GM19397 (cell line): ENCODE measurements at regions not wholly inside any gene's neighbourhood (a gene's known extent, or its start where the extent isn't known, plus 50 kb on each side); places are given as distances from the start of the nearest gene placed in this dataset.

Experiments
- ATAC-seq: cut with Tn5 transposase; IDR thresholded peaks from one replicate; pipeline ENCODE4 v1.9.1; 2021; ENCODE audit warnings: mild to moderate bottlenecking, moderate library complexity; ENCODE audit not compliant: unreplicated experiment

DNA sequence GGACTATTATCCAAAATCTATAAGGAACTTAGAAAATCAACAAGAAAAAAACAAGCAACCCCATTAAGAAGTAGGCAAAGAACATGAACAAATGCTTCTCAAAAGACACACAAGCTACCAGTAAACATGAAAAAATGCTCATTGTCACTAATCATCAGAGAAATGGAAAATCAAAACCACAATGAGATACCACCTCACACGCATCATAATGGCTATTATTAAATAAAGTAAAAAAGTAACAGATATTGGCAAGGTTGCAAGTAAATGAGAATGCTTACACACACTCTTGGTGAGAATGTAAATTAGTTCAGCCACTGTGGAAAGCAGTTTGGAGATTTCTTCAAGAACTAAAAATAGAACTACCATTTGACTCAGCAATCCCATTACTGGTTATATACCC, 167.0 kb upstream of the DMRTA1 start:
- no peak for ATAC-seq

DNA sequence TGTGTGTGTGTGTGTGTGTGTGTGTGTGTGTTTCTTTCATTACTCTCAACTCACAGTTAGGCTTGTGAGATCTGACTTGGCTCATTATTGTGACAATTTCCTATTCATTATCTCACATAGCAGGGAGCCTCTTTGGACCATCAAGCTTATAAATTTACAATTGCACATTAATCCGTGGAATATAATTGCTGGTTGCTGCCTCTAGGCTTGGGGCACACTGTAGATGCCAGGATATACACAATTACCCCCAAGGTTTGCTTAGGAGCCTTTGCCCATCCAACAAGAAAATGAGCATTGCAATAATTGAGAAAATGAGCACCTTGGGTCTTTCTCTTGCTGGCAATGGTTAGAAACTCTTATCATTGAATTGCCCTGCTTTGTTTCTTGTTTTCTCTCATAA, 161.6 kb upstream of the DMRTA1 start:
- no peak for ATAC-seq

DNA sequence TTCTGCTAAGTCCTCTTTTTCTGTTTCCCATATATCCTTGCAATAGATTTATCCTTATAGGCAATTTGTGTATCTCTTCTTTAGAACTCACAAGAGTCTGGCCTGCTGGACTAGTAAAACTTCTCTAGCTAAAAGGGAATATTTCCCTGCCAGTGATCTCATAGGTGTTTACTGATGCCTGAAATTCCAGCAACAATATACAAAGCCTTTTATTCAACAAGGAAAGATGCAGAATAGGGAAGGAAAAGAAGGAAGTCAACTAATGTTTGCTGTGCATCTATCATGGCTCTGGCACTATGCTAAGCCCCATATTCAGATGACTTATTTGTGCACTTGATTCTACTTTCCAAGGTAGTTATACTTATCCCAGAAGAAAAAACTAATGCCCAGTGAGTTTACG, 160.0 kb upstream of the DMRTA1 start:
- no peak for ATAC-seq

DNA sequence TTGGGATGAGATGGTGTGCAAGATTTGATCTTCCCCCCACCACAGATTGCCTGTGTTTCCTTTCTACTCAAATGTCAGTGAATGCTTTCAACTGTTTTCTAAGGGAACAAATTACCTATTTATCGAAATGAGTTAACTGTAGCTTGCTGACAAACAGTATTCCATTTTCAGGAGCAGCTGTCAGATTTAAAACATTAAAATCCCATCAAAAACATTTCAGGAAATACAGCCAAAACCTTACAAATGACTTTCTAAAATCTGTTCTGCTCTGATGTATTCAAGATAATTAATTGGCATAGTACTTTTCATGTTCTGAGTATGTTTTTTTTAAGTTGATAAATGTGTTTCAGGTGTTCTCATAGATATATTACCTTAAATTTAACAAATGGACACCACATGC, 158.0 kb upstream of the DMRTA1 start:
- no peak for ATAC-seq

DNA sequence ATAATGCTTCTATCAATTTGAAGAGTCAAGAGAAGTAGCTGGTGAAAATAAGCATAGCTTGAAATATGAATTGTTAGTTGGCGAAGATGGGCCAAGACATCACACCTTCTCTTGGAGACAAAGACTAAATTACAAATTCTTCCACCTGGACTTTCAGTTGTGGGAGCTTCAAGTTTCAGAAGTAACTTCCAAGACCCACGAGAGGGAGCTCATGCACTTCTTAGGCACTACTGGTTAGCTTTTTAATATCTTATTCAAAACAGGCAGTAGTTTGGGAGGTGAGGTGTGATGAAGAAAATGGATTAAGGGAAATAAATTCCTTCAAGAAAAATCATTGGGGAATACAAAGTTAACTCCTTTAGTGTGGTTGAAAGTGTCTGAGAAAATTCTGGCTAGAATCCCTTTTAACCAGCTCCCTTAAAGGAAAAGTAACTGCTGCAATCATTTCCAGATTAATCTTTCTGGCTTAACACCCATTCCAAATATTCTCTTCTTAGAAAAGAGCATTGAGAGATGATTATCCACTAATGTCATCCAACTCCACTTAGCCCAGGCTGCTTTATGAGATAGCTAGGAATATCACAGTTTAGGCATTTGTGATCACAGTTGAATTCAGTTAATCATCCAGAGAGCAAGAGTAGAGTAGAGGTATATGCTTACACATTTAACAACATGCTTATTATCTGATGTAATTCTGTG, 139.5 kb upstream of the DMRTA1 start:
- no peak for ATAC-seq

DNA sequence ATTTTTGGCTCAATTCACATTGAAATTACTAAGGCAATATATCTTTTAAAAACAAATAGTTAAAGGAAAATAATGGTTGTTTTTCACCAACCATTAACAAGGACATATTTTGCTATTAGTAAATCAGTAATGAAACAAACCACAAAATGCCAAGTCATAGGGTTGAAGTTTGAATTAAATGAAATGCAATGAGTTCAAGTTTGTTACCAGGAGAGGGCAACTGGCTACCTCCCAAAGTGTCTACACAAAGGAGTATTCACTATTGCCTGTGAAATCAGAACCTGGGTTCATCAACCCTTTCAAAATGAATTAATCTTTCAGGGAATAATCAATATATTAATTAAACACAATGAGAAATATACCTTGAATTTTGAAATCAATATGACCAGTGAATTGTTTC, 138.4 kb upstream of the DMRTA1 start:
- ATAC-seq, result no peak

DNA sequence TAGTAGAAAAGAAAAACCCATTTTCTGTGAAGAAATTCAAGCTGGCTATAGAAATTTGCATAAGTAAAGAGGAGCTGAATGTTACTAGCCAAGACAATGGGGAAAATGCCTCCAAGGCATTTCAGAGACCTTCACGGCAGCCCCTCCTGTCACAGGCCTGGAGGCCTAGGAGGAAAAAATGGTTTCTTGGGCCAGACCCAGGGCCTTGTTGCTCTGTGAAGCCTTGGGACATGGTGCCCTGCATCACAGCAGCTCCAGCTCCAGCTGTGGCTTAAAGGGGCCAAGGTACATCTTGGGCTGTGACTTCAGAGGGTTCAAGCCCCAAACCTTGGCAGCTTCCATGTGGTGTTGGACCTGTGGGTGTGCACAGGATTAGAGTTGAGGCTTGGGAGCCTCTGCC, 130.0 kb upstream of the DMRTA1 start:
- ATAC-seq, result no peak

DNA sequence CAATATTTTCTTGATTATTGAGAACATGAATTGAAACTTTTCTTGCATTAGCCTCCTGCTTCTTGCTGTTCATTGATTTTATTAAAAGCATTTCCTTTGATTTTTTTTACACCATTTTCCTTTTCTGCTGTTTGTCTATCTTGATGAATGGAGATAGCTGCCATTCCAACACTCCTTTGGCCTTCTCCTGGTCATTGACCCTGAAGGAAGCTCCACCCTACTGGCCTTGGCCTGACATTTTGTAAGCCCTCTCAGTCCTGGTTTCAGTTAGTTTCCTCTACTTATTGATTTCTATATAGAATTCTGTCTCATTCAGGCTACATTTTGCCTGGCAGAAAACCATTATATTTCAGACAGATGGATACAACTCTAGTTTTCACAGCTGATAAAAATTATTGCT, 115.1 kb upstream of the DMRTA1 start:
- ATAC-seq, result no peak

DNA sequence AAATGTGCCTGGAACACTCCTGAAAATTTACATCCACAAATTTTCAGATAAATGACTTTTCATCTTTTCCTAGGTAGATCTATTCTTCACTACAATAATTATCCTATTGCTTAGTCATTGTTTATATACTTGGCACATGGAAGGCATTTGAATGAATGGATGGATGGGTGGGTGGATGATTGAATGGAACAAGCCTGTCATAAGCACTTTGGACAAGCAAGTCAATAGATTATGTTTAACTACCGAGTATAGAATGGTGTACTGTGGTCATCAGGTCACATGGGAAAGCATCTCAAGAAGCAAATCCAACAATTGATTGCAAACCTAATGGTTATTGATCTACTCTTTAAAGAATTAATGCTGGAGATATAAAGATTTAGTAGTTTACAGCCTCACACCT, 114.4 kb upstream of the DMRTA1 start:
- no peak for ATAC-seq

DNA sequence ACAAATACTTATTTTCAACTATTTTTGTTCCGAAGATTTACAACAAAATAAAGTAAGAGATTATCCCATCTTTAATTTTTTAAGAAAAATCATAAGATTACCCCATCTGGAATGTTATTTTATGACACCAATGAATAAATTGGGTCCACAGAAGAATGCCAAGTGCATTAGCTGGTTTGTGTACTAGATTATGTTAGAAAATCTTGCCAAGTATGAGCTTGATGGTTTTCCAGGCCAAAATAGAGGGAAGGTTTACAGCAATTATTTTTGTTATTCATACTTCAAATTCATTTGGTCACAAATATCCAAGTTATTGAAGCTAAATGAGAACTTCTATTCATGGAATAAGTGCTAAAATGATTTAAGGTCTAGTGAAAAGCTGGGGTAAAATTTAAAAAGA, 109.4 kb upstream of the DMRTA1 start:
- ATAC-seq, result no peak

DNA sequence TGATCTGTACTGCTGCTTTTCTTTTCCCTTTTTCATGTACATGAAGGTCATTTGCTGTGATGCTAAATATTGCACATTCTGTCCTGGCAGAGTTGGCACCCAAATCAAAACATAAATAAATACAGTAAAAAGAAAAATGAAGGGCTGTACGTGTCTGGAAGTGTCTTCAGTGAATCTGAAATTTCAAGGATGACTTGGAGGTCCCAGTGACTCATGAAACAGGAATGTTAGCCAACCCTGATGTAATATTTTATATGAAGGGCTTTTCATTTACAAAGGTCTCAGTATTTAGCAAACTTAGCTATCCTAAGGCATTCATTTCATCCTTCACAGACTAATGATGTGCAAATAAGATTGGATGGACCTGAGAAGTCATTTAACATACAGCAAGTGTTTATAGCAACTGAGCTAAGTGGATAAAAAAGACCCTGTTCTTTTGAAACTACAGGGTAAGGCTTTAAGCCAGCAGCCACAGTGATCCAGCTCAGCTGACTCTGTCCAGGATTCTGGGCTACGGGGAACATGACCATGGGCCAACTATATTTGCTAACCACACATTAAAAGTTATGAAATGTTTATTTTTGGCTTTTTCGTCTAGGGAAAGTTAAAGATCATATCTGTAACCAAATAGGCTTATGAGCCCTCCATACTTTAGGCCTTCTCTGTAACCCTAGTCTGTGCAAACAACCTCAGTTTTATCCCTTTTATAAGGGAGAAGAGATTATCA, 104.0 kb upstream of the DMRTA1 start:
- no peak for ATAC-seq

DNA sequence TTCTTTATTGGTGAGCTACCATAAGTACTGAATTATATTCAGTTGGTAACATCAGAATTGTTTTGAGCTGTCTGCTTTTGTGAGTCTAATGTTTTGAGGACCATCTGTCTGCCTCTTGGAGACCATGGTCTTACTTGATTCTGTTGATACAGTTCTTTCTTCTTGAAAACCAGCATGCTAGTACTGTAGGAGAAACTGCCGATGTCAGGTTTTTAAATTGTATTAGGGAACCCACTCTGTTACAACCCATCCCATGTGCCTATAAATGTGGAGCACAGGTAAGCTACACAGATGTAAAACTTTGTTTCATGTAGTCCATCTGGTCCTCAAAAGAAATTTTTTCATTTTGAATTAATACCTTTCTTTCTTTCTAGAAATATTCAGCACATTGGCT, 103.4 kb upstream of the DMRTA1 start:
- no peak for ATAC-seq

DNA sequence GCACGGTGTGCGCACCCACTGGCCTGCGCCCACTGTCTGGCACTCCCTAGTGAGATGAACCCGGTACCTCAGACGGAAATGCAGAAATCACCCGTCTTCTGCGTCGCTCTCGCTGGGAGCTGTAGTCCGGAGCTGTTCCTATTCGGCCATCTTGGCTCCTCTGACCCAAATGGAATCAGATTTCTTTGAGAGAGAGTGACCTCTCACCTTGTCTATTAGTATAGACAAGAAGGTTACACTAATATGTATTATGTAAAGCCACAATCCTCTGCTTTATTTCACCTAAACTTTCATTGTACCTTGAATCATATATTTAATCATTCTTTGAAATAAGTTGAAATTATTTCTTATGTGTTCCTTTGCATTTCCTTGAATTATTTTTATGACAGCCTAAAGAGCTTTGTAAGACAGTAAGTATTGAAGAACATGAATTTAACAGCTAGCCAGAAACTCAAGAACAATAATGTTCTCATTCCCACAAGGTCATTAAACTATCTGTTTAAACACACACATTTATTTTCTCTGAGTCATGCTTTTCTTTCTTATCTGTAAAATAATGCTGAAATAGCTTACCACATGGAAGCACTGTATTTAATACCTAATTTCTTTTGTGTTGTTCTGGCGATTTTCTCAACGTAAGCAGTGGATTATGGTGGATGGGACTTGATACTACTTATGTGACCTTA, 91.8 kb upstream of the DMRTA1 start:
- no peak for ATAC-seq

DNA sequence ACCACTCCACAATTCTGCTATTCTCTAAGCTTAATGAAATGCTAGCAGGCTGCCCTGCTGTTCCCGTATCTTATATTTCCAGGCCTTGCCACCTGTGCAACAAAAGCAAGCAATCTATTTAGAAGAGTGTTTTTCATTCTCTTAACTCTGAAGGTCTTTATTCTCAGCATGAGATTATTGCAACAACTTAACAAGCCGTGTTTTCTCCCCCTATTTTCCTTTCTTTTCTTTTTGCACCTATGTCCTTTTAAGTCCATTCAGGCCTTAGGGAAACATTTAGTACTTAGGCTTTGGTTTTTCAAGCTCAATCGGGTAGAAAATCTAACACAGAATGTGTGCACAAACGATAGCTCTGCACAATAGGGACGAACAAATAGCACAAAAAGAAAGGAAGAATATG, 89.6 kb upstream of the DMRTA1 start:
- ATAC-seq, result no peak

DNA sequence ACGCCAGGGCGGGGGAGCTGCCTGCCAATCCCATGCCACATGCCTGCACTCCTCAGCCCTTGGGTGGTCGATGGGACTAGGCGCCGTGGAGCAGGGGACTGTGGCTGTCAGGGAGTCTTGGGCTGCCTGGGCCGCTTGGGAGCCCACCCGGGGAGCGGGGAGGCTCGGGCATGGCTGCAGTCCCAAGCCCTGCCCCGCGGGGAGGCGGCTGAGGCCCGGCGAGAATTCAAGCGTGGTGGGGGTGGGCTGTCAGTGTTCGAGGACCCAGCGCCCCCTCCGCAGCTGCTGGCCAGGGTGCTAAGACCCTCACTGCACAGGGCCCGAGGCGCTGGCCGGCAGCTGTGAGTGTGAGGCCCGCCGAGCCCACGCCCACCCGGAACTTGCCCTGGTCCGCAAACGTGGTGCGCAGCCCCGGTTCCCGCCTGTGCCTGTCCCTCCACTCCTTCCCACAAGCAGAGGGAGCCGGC, 83.2 kb upstream of the DMRTA1 start:
- no peak for ATAC-seq

DNA sequence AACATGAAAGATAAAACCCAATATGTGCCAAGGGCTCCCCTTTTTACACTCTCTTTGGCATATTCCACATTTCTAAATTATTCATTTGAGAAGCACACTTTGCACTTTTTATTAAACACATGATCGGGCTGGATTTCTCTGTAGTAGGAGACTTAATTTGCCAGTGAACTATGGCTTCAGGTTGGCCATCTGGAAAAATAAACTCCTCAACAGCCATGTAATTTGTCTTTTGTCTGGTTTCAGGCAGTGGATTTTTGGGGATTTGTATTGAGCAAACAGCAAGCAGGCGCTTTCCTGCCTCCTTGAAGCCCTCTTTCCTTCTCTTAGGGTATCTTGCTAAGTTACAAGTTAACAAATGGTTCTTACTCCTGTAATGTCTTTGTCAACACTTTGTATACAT, 73.0 kb upstream of the DMRTA1 start:
- ATAC-seq, result no peak

DNA sequence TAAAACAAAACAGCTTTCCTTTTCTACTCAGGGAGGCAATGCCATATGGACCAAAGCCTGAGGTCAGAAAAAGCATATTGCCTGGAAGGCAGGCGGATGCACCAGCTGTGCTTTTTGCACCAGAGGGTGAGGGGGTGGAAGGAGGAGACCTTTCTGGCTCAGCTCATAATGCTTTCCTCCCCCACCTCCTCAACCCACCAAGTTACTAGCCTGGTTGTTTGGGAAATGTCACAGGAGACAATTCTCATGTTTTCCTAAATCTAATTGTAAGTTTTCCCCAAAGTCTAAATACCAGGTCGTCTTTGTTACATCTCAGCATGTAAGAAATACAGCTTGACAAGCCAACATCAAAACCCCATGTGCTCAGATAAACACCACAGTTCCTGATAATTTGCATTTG, 72.6 kb upstream of the DMRTA1 start:
- no peak for ATAC-seq

DNA sequence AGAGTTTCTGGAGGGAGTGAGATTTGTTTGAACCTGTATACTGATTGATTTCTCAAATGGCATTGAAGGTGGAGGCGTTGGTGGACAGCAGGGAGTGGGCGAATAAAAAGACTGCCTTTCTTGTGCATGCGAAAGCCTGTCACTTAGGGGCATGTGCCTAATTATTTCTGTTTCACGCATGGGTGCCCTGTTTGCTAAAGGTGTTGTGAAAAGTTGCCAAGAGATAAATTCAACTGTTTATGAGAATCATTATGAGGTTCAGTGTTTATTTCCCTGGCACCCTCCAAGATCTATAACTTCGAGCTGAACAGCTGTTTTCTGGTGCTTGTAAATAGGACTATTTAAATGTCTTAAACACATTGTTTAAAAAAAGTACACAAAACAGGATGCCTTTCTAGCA, 67.4 kb upstream of the DMRTA1 start:
- no peak for ATAC-seq

DNA sequence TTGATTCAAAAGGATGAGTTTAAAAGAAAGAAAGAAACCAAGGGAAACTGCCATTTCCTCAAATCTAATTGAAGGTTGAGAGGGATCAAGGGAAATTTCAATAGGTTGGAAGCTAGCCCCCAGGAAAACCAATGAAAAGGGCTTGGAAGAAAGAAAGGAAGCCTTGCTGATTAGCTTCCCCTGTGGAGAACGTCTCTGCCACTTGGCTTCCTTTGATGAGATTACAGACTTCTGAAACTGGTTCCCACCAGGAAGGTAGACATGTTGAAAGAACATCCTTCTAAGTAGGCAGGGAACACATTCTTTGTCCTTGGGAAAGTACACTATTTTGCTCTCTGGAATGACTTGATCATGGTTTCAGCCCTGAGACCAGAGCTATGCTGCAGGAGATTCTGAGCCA, 65.5 kb upstream of the DMRTA1 start:
- no peak for ATAC-seq

DNA sequence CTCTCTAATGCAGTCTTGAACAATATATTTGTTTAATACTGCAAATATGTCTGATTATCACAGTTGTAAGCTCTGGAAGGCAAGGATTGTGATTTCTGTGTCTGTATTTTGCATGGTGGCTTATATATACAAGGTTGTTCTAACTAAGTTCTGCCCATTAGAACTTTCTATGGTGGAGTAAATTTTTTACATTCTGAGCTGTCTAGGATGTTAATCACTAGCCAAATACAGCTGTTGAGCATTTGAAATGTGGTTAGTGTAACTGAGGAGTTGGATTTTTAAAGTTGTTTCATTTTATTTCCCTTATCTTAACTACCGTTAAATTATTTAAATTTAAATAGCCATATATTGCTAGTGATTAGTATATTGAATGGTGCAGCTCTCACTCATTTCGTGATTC, 64.3 kb upstream of the DMRTA1 start:
- ATAC-seq, result no peak

DNA sequence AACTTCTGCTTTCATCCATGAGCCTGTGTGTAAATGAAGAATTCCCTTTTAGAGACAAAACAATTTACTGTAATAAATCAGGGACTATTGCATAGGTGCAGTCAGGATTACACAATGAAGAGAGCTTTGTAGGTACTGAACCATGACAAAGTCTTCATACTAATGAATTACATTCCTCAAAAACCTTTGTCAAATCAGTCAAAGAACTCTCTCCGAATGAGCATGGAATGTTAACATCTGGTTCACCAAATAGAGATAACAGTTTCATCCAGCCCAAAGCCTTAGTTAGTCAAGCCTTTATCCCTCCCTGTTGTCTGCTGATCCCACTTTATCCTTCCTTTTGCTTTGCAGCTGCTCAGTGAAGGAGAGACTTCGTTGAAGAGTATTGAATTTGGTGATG, 62.9 kb upstream of the DMRTA1 start:
- no peak for ATAC-seq

DNA sequence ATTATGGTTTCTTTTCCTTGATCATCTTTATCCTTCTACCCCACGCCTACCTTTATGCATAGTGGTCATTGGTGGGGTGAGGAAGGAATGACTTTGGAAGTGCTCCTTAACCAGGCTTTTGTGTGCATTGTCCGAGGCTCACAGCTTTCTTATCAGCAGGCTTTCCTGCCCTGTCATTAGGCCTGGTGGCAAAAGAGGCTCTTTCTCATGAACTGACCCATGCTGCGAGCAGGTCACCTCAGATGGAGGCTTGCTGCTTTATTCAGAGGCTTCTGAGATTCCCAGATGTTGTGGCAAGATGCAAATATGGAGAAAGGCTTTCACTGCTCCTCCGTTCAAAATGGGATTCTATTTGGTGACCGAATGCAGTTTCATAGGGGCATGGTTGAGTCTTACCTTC, 57.4 kb upstream of the DMRTA1 start:
- no peak for ATAC-seq
